ENCODE measurements at regions not wholly inside any gene's neighbourhood (a gene's known extent, or its start where the extent isn't known, plus 50 kb on each side); places are given as distances from the start of the nearest gene placed in this dataset.

DNA sequence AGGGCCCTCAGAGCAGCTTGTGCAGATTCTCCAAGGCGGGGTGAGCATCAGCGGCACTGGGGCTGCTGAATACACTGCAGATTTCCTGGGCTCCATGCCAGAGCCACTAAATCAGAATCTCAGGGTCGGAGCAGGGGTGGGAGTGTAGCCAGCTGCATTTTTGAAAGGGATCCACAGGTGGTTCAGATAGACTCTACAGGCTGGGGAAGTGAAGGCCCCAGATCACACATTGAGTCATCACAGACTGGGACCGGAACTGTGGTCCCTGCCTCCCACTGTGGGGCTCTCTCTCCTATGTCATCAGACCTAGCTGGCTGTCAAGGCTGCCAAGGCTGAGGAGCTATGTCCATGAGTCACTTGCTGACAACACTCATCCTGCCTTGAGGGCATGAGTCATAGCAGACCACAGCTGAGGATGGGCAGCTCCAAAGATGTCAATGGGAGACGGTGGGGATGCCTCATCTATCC is 162.3 kb upstream of the MAMLD1 start:
- H3K18ac ChIP-seq (ENCODE audit: low read depth in 1 of 2, low read length in 2 of 2) = peak overlapping the region in 1 of 2 experiments; percentile 79
- no peak overlapping the region for H2BK15ac ChIP-seq (ENCODE audit: low read depth, poor library complexity, severe bottlenecking)
- no peak overlapping the region for H4K8ac ChIP-seq (ENCODE audit: low read length)
- H2AK5ac ChIP-seq (ENCODE audit: low read length, severe bottlenecking) = no peak overlapping the region
- H3K4me3 ChIP-seq (ENCODE audit: insufficient read depth in 1 of 2, low read depth in 1 of 2, low read length in 2 of 2) = no peak overlapping the region
- peak overlapping the region; percentile 60 for H3K27ac ChIP-seq (ENCODE audit: low read length, poor library complexity, severe bottlenecking)
- peak; percentile 97 for DNase-seq
- WGBS = 12% methylated on average over 4 of the region's 5 CpGs
- H4K91ac ChIP-seq (ENCODE audit: low read length) = no peak overlapping the region
- H3K9me3 ChIP-seq (ENCODE audit: control insufficient read depth, low read length) = no peaks in the 10 kb centered on the region
- H3K9ac ChIP-seq (ENCODE audit: low read length) = no peak overlapping the region
- no peak overlapping the region for H3K14ac ChIP-seq (ENCODE audit: low read length in 2 of 2)
- H3K4ac ChIP-seq (ENCODE audit: low read depth in 1 of 2, low read length in 2 of 2) = no peak overlapping the region
- H3K4me1 ChIP-seq (ENCODE audit: control insufficient read depth, insufficient read depth, low read depth, low read length) = peaks cover 22% of the 10 kb centered on the region
- H3K4me2 ChIP-seq (ENCODE audit: low read length, poor library complexity, severe bottlenecking) = no peak overlapping the region
- H2BK12ac ChIP-seq (ENCODE audit: low read length in 2 of 2) = no peak overlapping the region
- H3K27me3 ChIP-seq (ENCODE audit: control insufficient read depth in 1 of 2, insufficient read depth in 1 of 2, low read length in 2 of 2) = peaks cover 0 to 10% of the 10 kb centered on the region in 2 experiments
- H3K36me3 ChIP-seq (ENCODE audit: control insufficient read depth in 1 of 2, insufficient read depth in 2 of 2, low read depth in 1 of 2, low read length in 2 of 2) = no peaks in the 10 kb centered on the region
- no peak overlapping the region for H3K23ac ChIP-seq (ENCODE audit: low read length in 2 of 2)
- no peaks in the 10 kb centered on the region for H3K79me1 ChIP-seq (replicated peaks; ENCODE audit: low read length, poor library complexity, severe bottlenecking)
- no peak overlapping the region for H2BK5ac ChIP-seq (ENCODE audit: low read depth, low read length, poor library complexity, severe bottlenecking)
- H2AFZ ChIP-seq (ENCODE audit: low read depth, low read length) = no peak overlapping the region
- H2BK120ac ChIP-seq (ENCODE audit: low read depth, low read length) = no peak overlapping the region

DNA sequence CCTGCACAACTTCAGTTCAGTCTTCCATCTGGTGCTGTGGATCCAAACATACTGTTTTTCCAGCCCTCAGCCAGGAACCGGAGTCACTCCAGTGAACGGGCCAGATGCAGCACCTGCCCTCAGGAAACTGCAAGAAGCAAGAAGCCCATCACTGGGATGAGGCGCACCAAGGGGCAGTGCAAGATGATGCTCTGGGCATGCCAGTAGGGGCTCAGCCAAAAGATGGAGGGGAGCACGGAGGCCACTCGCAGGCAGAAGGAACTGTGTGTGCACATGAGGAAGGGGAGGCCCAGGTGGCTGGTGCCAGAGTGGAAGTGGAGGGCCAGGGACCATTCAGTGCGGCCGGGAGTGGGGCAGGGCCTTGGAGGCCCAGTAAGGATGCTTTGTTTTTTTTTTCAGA is 161.7 kb upstream of the MAMLD1 start:
- Histone ChIP-seq H2BK15ac (ENCODE audit: low read depth, poor library complexity, severe bottlenecking) (no peak overlapping the region), H4K91ac (ENCODE audit: low read length) (peak overlapping the region; percentile 86), H3K23ac (ENCODE audit: low read length in 2 of 2) (no peak overlapping the region), H2BK5ac (ENCODE audit: low read depth, low read length, poor library complexity, severe bottlenecking) (no peak overlapping the region), H3K4me3 (ENCODE audit: insufficient read depth in 1 of 2, low read depth in 1 of 2, low read length in 2 of 2) (no peak overlapping the region), H2AFZ (ENCODE audit: low read depth, low read length) (no peak overlapping the region), H3K79me1 (replicated peaks; ENCODE audit: low read length, poor library complexity, severe bottlenecking) (no peaks in the 10 kb centered on the region), H3K9ac (ENCODE audit: low read length) (no peak overlapping the region), H3K4ac (ENCODE audit: low read depth in 1 of 2, low read length in 2 of 2) (no peak overlapping the region), H2AK5ac (ENCODE audit: low read length, severe bottlenecking) (no peak overlapping the region), H2BK12ac (ENCODE audit: low read length in 2 of 2) (peak overlapping the region; percentile 17 to 98), H3K27ac (ENCODE audit: low read length, poor library complexity, severe bottlenecking) (peak overlapping the region; percentile 60), H3K36me3 (ENCODE audit: control insufficient read depth in 1 of 2, insufficient read depth in 2 of 2, low read depth in 1 of 2, low read length in 2 of 2) (no peaks in the 10 kb centered on the region), H3K9me3 (ENCODE audit: control insufficient read depth, low read length) (no peaks in the 10 kb centered on the region), H3K4me1 (ENCODE audit: control insufficient read depth, insufficient read depth, low read depth, low read length) (peaks cover 22% of the 10 kb centered on the region), H3K18ac (ENCODE audit: low read depth in 1 of 2, low read length in 2 of 2) (peak overlapping the region; percentile 75 to 85), H3K4me2 (ENCODE audit: low read length, poor library complexity, severe bottlenecking) (no peak overlapping the region), H2BK120ac (ENCODE audit: low read depth, low read length) (peak overlapping the region; percentile 49), H3K14ac (ENCODE audit: low read length in 2 of 2) (no peak overlapping the region), H3K27me3 (ENCODE audit: control insufficient read depth in 1 of 2, insufficient read depth in 1 of 2, low read length in 2 of 2) (peaks cover 0 to 9% of the 10 kb centered on the region in 2 experiments), H4K8ac (ENCODE audit: low read length) (no peak overlapping the region)
- no peak for DNase-seq
- 94% methylated on average over 5 of the region's 7 CpGs for WGBS

GRCh38 chrX:150201841-150202240 is 161.3 kb upstream of the MAMLD1 start:
- no peak overlapping the region for H3K18ac ChIP-seq (ENCODE audit: low read depth in 1 of 2, low read length in 2 of 2)
- no peak overlapping the region for H2AFZ ChIP-seq (ENCODE audit: low read depth, low read length)
- H2AK5ac ChIP-seq (ENCODE audit: low read length, severe bottlenecking) = no peak overlapping the region
- no peak for DNase-seq
- no peak overlapping the region for H3K14ac ChIP-seq (ENCODE audit: low read length in 2 of 2)
- no peak overlapping the region for H3K4me2 ChIP-seq (ENCODE audit: low read length, poor library complexity, severe bottlenecking)
- 93% methylated on average over 3 of the region's 3 CpGs for WGBS
- H3K4me3 ChIP-seq (ENCODE audit: insufficient read depth in 1 of 2, low read depth in 1 of 2, low read length in 2 of 2) = no peak overlapping the region
- no peaks in the 10 kb centered on the region for H3K79me1 ChIP-seq (replicated peaks; ENCODE audit: low read length, poor library complexity, severe bottlenecking)
- H2BK12ac ChIP-seq (ENCODE audit: low read length in 2 of 2) = no peak overlapping the region
- no peak overlapping the region for H3K9ac ChIP-seq (ENCODE audit: low read length)
- H4K91ac ChIP-seq (ENCODE audit: low read length) = no peak overlapping the region
- peaks cover 0 to 14% of the 10 kb centered on the region in 2 experiments for H3K27me3 ChIP-seq (ENCODE audit: control insufficient read depth in 1 of 2, insufficient read depth in 1 of 2, low read length in 2 of 2)
- no peaks in the 10 kb centered on the region for H3K36me3 ChIP-seq (ENCODE audit: control insufficient read depth in 1 of 2, insufficient read depth in 2 of 2, low read depth in 1 of 2, low read length in 2 of 2)
- H4K8ac ChIP-seq (ENCODE audit: low read length) = no peak overlapping the region
- no peak overlapping the region for H2BK5ac ChIP-seq (ENCODE audit: low read depth, low read length, poor library complexity, severe bottlenecking)
- no peak overlapping the region for H3K27ac ChIP-seq (ENCODE audit: low read length, poor library complexity, severe bottlenecking)
- no peak overlapping the region for H3K23ac ChIP-seq (ENCODE audit: low read length in 2 of 2)
- no peaks in the 10 kb centered on the region for H3K9me3 ChIP-seq (ENCODE audit: control insufficient read depth, low read length)
- peaks cover 22% of the 10 kb centered on the region for H3K4me1 ChIP-seq (ENCODE audit: control insufficient read depth, insufficient read depth, low read depth, low read length)
- H2BK120ac ChIP-seq (ENCODE audit: low read depth, low read length) = no peak overlapping the region
- no peak overlapping the region for H3K4ac ChIP-seq (ENCODE audit: low read depth in 1 of 2, low read length in 2 of 2)
- no peak overlapping the region for H2BK15ac ChIP-seq (ENCODE audit: low read depth, poor library complexity, severe bottlenecking)

- peak; percentile 91 for DNase-seq
Measured at GRCh38 chrX:150202641-150203247, 160.4 kb upstream of the MAMLD1 start.

More at GRCh38 chrX:150202641-150203247, 160.4 kb upstream of the MAMLD1 start:
- Histone ChIP-seq H3K36me3 (ENCODE audit: control insufficient read depth in 1 of 2, insufficient read depth in 2 of 2, low read depth in 1 of 2, low read length in 2 of 2) (no peaks in the 10 kb centered on the region), H4K91ac (ENCODE audit: low read length) (peak overlapping the region; percentile 86), H2BK120ac (ENCODE audit: low read depth, low read length) (peak overlapping the region; percentile 15), H2BK12ac (ENCODE audit: low read length in 2 of 2) (peak overlapping the region; percentile 38 to 88), H3K4me1 (ENCODE audit: control insufficient read depth, insufficient read depth, low read depth, low read length) (peaks cover 22% of the 10 kb centered on the region), H3K4me2 (ENCODE audit: low read length, poor library complexity, severe bottlenecking) (no peak overlapping the region), H3K27ac (ENCODE audit: low read length, poor library complexity, severe bottlenecking) (no peak overlapping the region), H3K4ac (ENCODE audit: low read depth in 1 of 2, low read length in 2 of 2) (peak overlapping the region; percentile 24 to 67), H3K14ac (ENCODE audit: low read length in 2 of 2) (no peak overlapping the region), H3K79me1 (replicated peaks; ENCODE audit: low read length, poor library complexity, severe bottlenecking) (no peaks in the 10 kb centered on the region), H4K8ac (ENCODE audit: low read length) (peak overlapping the region; percentile 12), H2BK15ac (ENCODE audit: low read depth, poor library complexity, severe bottlenecking) (no peak overlapping the region), H3K9ac (ENCODE audit: low read length) (no peak overlapping the region), H3K27me3 (ENCODE audit: control insufficient read depth in 1 of 2, insufficient read depth in 1 of 2, low read length in 2 of 2) (peaks cover 0 to 17% of the 10 kb centered on the region in 2 experiments), H2AFZ (ENCODE audit: low read depth, low read length) (peak overlapping the region; percentile 27), H3K4me3 (ENCODE audit: insufficient read depth in 1 of 2, low read depth in 1 of 2, low read length in 2 of 2) (no peak overlapping the region), H2BK5ac (ENCODE audit: low read depth, low read length, poor library complexity, severe bottlenecking) (no peak overlapping the region), H3K18ac (ENCODE audit: low read depth in 1 of 2, low read length in 2 of 2) (peak overlapping the region; percentile 28 to 62), H2AK5ac (ENCODE audit: low read length, severe bottlenecking) (no peak overlapping the region), H3K23ac (ENCODE audit: low read length in 2 of 2) (no peak overlapping the region), H3K9me3 (ENCODE audit: control insufficient read depth, low read length) (no peaks in the 10 kb centered on the region)
- WGBS = 79% methylated on average over 11 of the region's 11 CpGs
